GM10847 (cell line): ENCODE measurements at regions not wholly inside any gene's neighbourhood (a gene's known extent, or its start where the extent isn't known, plus 50 kb on each side); places are given as distances from the start of the nearest gene placed in this dataset.

Experiments used
- POLR2A ChIP-seq: IDR thresholded peaks from 2 replicates; pipeline ENCODE4 v1.6.1; 2011; ENCODE audit not compliant: insufficient read length; ENCODE audit errors: extremely low read depth

GRCh38 chr17:77698903-77699623 is 259.4 kb upstream of the TNRC6C start:
- TF ChIP-seq POLR2A: no peak

GRCh38 chr17:77700165-77700881 is 258.2 kb upstream of the TNRC6C start:
- TF ChIP-seq POLR2A: no peak

DNA sequence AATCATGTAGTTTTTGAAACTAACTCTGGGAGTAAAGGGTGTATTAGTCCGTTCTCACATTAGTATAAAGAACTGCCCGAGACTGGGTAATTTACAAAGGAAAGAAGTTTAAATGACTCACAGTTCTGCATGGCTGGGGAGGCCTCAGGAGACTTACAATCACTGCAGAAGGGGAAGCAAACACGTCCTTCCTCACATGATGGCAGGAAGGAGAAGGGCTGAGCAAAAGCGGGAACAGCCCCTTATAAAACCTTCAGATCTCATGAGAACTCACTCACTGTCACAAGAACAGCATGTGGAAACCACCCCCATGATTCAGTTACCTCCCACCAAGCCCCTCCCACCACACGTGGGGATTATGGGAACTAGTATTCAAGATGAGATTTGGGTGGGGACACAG is 256.5 kb upstream of the TNRC6C start:
- TF ChIP-seq POLR2A: no peak

DNA sequence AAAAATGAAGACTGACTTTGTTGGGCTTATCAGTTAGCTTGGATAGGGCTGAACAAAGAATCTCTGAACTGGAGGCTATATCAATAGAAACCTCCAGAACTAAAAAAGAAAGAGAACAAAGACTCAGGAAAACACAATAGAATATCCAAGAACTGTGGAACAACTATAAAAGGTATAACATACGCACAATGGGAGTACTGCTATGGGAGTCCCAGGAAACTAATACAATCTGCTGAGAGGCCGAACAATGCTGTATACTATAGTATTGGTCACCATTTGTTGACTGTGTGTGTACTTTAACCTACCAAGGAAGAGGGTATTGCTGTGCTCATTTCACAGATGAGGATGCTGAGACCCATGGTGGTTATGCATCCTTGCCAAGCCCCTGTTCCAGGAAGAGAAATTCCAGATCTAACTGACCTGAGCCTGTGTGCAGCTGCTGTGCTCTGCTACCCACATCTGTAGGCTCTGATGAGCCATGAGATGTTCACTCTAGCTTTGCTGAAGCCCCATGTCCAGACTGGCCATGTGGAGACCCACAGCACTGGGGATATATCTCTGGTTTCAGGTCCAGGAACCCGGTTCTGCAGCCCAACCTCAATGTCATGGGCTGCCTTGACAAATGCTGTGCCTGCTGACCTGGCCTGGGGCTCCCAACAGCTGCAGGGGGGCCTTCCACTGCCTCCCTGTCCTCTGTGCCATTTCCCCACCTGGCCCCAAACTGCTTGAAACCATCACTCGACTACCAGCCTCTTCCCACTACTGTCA is 254.3 kb upstream of the TNRC6C start:
- no peak for TF ChIP-seq POLR2A

GRCh38 chr17:77706938-77707337 is 251.6 kb upstream of the TNRC6C start:
- TF ChIP-seq POLR2A: no peak

DNA sequence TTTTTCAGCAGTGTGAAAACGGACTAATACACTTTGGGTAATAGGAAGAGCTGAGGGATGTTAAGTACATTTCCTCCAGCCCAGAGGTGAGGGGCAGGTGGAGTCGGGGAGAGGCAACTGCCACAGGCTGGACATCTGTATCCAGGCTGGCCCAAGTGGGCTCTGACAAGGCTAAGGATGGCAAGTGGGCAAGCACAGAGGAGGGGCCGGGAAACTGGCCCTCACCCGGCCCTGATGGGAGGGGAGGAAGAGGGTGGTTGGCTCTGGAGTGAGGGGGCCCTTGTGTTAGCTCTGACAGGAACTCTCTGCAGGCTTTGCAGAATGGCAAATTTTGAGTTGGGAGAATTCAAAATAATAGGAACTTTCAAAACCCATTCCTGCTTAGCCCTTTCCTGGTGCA is 251.0 kb upstream of the TNRC6C start:
- no peak for TF ChIP-seq POLR2A

GRCh38 chr17:77708049-77708448 is 250.5 kb upstream of the TNRC6C start:
- TF ChIP-seq POLR2A: no peak

DNA sequence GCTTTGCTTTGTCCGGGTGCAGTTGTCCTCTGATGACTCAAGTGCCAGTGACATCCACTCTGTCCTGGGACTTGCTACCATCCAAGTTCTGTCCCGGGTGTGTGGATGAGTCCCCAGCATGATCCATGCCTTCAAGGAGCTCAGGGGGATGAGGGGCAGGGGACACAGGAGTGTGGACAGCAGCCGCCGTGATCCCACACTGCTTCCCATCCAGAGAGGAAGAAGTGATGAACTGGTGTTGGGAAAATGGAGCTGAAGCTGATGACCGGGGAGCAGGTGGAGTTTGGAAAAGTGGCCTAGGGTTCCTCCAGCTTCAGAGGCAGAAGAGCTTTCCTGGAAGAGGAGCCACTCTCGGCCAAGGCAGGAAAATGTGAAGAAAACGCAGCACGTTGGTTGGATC is 249.6 kb upstream of the TNRC6C start:
- TF ChIP-seq POLR2A: no peak

DNA sequence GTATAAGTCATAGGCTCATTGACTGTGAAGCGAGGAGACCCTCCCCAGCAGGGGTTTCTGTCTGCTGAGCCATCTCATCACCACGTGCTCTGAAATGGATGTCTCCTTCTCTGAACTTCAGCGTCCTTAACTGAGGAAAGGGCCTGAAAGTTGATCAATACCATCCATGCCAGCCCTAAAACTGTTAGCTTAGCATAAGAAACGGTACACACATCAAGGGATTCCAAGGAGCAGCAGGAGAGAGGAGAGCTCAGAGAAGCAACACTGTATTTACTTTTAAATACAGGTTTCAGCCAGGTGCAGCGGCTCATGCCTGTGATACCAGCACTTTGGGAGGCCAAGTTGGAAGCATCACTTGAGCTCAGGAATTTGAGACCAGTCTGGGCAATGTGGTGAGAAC is 248.9 kb upstream of the TNRC6C start:
- TF ChIP-seq POLR2A: no peak

GRCh38 chr17:77712578-77712977 is 245.9 kb upstream of the TNRC6C start:
- no peak for TF ChIP-seq POLR2A

- no peak for TF ChIP-seq POLR2A
These were observed 242.1 kb upstream of the TNRC6C start for GRCh38 chr17:77716289-77716926.

DNA sequence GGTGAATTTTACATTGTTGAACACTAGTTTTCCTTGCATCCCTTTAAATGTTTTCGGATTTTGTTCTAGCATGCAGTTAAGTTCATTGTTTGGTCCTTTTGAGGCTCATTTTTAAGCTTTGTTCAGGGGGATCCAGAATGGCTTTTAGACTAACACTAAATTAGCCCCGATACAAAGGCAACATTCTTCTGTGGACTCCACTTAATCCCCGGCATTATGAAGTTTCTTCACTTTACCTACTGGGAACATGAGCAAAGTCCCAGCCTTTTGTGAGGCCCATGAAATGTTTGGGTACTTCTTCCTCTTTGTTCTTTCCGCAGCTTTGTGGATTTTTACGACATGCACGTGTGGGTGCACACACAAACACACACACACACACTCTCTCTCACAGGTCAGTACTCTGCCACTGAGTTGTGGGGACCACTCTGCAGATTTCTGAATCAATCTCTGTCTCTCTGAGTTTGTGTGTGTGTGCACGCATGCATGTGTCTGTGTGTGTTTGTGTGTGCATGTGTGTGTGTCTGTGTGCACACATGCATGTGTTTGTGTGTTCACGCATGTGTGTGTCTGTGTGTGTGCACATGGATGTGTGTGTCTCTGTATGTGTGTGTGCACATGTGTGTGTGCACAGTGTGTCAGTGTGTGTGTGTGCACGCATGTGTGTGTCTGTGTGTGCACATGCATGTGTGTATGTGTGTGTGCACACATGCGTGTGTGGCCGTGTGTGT is 240.4 kb upstream of the TNRC6C start:
- no peak for TF ChIP-seq POLR2A

GRCh38 chr17:77718669-77718961 is 239.9 kb upstream of the TNRC6C start:
- no peak for TF ChIP-seq POLR2A

DNA sequence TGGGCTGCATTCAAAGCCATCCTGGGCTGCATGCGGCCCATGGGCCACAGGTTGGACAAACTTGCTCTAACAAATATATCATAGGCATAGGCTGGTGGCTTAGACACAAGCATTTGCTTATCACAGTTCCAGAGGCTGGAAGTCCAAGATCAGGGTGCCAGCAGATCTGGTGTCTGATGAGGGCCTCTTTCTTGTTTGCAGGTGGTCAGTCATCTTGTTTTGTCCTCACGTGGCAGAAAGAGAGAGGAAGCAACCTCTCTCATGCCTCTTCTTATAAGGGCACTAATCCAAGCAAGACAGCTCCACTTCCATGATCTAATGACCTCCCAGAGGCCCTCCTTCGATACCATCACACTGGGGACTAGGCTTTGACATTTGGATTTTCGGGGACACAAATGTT is 238.7 kb upstream of the TNRC6C start:
- no peak for TF ChIP-seq POLR2A

- no peak for TF ChIP-seq POLR2A
These were observed 237.3 kb upstream of the TNRC6C start for GRCh38 chr17:77720946-77721845.

GRCh38 chr17:77721846-77722160 is 236.7 kb upstream of the TNRC6C start:
- TF ChIP-seq POLR2A: no peak
